ENCODE measurements at regions not wholly inside any gene's neighbourhood (a gene's known extent, or its start where the extent isn't known, plus 50 kb on each side); places are given as distances from the start of the nearest gene placed in this dataset.

DNA sequence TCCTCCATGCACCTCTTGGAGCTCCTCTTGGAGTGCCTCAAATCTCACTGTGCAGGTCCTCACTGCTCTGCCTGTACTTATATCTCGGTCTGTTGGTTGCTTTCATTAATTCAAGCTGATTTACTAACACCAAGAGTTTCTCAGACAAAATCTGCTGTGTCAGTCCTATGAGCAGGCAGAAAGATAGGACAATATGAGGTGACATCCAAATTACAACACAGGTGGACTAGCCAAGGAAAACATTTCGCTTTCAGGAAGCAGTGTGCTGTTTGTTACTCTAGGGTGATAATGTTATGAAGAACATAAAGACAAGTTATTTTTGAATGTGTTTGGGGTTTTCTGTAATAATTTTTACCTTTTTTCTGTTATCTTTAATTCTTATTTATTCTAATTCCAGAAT lies 264.1 kb upstream of the ANKH start:
- Histone ChIP-seq H2AFZ (ENCODE audit: low read depth, low read length) (no peak overlapping the region), H3K27me3 (ENCODE audit: control insufficient read depth in 2 of 2, insufficient read depth in 2 of 2, low read length in 2 of 2) (no peaks in the 10 kb centered on the region), H3K27ac (ENCODE audit: extremely low read depth, low read depth, low read length) (no peak overlapping the region), H3K36me3 (ENCODE audit: control insufficient read depth, insufficient read depth, low read length) (no peaks in the 10 kb centered on the region), H3K4me3 (no peak overlapping the region), H3K79me2 (ENCODE audit: control insufficient read depth, insufficient read depth, low read length) (no peaks in the 10 kb centered on the region), H3K9me3 (replicated peaks; ENCODE audit: control insufficient read depth, insufficient read depth, low read depth, low read length) (no peaks in the 10 kb centered on the region), H3K9ac (ENCODE audit: insufficient read depth in 1 of 2, low read depth in 2 of 2, low read length in 2 of 2) (no peak overlapping the region), H3K9me1 (ENCODE audit: control insufficient read depth, insufficient read depth, low read length) (no peaks in the 10 kb centered on the region), H3K4me2 (ENCODE audit: insufficient read depth, low read length) (no peak overlapping the region), H4K20me1 (replicated peaks; ENCODE audit: control insufficient read depth, insufficient read depth, low read length) (no peaks in the 10 kb centered on the region), H3K4me1 (replicated peaks in 1 of 2; ENCODE audit: control insufficient read depth in 2 of 2, insufficient read depth in 2 of 2, low read length in 2 of 2) (no peaks in the 10 kb centered on the region)
- ChIA-PET CTCF (ENCODE audit: low intra/inter-chr PET ratio) (no interaction called here), POLR2A (interaction anchor here (0.7 kb wide), 1 partner anchor 1239 kb away, joined by 3 read pairs; no protein-coding TSS in a partner anchor)
- 0% methylated on average over 2 of the region's 2 CpGs for WGBS (ENCODE audit: insufficient coverage, low coverage, missing lambda C conversion rate)
- intact Hi-C loops (cut with micrococcal nuclease), result no loop called here
- BruUV-seq (replicated peaks), result no TSS peak
- TF ChIP-seq KLF10 (CRISPR knock-in tag; IDR thresholded peaks at IDR 0.05) (no peak), BRD9 (IDR thresholded peaks at IDR 0.05; ENCODE audit: low read depth, partially characterized antibody) (no peak), NCOA6 (IDR thresholded peaks at IDR 0.05) (no peak), SMAD1 (IDR thresholded peaks at IDR 0.05; ENCODE audit: low read depth, low read length, partially characterized antibody) (no peak), HNRNPUL1 (IDR thresholded peaks at IDR 0.05; ENCODE audit: low read length) (no peak), HEY1 (CRISPR knock-in tag; IDR thresholded peaks at IDR 0.05; ENCODE audit: borderline replicate concordance) (no peak), NFIX (CRISPR knock-in tag; IDR thresholded peaks at IDR 0.05; ENCODE audit: low read depth) (no peak), POLR2H (tag; IDR thresholded peaks at IDR 0.05; ENCODE audit: low read depth) (no peak), ZBTB26 (CRISPR knock-in tag; IDR thresholded peaks at IDR 0.05) (no peak), CXXC5 (CRISPR knock-in tag; IDR thresholded peaks at IDR 0.05) (no peak), SUPT5H (IDR thresholded peaks at IDR 0.05) (no peak), KAT7 (CRISPR knock-in tag; IDR thresholded peaks at IDR 0.05; ENCODE audit: borderline replicate concordance) (no peak), EWSR1 (IDR thresholded peaks at IDR 0.05; ENCODE audit: borderline replicate concordance, low read depth, partially characterized antibody) (no peak), ZNF584 (CRISPR knock-in tag; IDR thresholded peaks at IDR 0.05; ENCODE audit: low read depth) (no peak), HDAC1 (IDR thresholded peaks at IDR 0.05) (no peak), ETS2 (tag; IDR thresholded peaks at IDR 0.05; ENCODE audit: borderline replicate concordance, poor library complexity, severe bottlenecking) (no peak)
- TF ChIP-seq, protein P1, sequence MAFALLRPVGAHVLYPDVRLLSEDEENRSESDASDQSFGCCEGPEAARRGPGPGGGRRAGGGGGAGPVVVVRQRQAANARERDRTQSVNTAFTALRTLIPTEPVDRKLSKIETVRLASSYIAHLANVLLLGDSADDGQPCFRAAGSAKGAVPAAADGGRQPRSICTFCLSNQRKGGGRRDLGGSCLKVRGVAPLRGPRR (CRISPR knock-in tag; IDR thresholded peaks at IDR 0.05), result no peak
- TF ChIP-seq, protein P2, sequence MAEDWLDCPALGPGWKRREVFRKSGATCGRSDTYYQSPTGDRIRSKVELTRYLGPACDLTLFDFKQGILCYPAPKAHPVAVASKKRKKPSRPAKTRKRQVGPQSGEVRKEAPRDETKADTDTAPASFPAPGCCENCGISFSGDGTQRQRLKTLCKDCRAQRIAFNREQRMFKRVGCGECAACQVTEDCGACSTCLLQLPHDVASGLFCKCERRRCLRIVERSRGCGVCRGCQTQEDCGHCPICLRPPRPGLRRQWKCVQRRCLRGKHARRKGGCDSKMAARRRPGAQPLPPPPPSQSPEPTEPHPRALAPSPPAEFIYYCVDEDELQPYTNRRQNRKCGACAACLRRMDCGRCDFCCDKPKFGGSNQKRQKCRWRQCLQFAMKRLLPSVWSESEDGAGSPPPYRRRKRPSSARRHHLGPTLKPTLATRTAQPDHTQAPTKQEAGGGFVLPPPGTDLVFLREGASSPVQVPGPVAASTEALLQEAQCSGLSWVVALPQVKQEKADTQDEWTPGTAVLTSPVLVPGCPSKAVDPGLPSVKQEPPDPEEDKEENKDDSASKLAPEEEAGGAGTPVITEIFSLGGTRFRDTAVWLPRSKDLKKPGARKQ (CRISPR knock-in tag; IDR thresholded peaks at IDR 0.05), result no peak
- no peak for DNase-seq (ENCODE audit: extremely low read depth in 1 of 4, low spot score in 3 of 4)
- no peak for FAIRE-seq
- in situ Hi-C loops (cut with MboI), result no loop called here
- no peak for ATAC-seq

All from K562 (cell line).